Activated CD4-positive, CD25-positive, alpha-beta regulatory T cell (primary cell): ENCODE measurements at regions not wholly inside any gene's neighbourhood (a gene's known extent, or its start where the extent isn't known, plus 50 kb on each side); places are given as distances from the start of the nearest gene placed in this dataset.
"Not testable (repeated sequence)": the region's sequence is repeated elsewhere in the genome, so short reads cannot be mapped to it uniquely, and the experiment has no call there.

ENCODE experiments used
- DNase-seq, 4 experiments: peaks; one replicate each; lab custom pipeline; 2025; lab: John Stamatoyannopoulos, UW

DNA sequence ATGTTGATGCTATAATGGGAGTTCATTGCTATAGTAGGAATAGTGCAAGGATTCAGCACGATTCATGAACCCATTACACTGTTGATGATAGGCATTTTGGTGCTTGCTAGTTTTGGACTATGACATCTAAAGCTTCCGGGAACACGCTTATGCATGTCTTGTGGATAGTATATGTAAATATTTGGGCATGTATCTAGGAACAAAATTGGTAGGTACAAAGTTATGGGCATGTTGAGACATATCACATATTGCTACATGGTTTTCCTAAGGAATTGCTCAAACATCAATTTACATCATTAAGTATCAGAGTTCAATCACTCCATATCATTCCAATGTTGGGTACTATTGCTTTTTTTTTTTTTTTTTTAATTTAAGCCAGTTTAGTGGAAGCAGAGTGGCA lies 1103.2 kb downstream of the TBC1D22A start:
- DNase-seq, result no peak

DNA sequence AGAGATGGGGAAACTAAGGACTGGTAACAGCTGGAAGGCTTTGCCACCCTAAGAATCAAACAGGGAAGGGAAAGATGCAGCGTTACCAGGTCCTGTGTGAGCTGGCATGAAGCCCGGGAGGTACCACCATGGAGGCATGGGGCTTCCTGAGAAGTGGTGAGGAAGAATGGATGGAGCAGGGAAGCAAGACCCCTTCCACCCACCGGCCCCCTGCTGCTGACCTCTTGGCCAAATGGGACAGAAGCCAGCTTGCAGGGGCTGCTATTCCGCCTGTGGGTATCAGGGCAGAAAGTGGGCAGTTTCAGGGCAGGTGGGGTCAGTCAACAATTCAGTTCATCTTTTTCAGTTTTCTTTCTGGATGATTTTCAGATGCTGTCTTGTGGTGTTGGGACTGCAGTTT lies 1099.9 kb downstream of the TBC1D22A start:
- DNase-seq, result no peak

GRCh38 chr22:47860907-47861306 lies 1098.5 kb downstream of the TBC1D22A start:
- DNase-seq, result not testable (repeated sequence)

- no peak for DNase-seq
Observed at GRCh38 chr22:47859881-47860525, 1097.6 kb downstream of the TBC1D22A start.

DNA sequence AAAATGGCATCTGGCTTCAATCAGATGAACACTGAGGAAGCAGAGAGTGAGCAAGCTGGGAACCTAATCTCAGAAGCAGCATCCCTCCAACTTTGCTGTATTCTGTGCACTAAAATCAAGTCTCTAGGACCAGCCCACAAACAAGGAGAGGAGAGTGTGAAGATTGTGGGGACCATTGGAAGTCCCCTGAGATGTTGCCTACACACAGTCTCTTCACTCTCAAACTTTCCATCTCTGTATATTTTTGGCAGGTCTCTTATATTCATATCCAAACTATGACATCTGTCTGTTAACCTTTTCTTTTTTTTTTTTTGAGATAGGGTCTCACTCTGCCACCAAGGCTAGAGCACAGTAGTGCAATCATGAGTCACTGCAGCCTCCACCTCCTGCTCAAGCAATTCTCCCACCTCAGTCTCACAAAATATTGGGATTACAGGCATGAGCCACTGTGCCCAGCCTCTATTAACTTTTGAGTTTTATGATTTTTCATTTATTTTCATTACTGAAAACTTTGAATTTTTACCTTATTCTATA lies 1096.4 kb downstream of the TBC1D22A start:
- no peak for DNase-seq

DNA sequence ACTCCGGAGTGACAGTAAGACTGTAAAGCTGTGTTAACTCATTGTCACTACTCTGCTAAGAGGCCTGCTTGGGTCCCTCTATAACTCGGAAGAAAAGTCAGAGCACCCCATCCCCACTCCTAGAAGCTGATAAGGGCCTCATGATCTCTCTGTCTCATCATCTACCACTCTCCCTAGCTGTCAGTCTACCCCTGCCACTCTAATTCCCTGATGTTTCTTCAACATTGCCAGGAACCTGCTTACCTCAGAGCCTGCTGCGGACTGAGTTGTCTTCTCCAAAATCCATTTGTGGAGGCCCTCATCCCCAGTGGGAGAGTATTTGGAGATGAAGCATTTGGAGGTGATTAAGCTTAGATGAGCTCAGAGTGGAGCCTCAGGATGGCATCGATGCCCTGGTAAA lies 1092.2 kb downstream of the TBC1D22A start:
- no peak for DNase-seq

DNA sequence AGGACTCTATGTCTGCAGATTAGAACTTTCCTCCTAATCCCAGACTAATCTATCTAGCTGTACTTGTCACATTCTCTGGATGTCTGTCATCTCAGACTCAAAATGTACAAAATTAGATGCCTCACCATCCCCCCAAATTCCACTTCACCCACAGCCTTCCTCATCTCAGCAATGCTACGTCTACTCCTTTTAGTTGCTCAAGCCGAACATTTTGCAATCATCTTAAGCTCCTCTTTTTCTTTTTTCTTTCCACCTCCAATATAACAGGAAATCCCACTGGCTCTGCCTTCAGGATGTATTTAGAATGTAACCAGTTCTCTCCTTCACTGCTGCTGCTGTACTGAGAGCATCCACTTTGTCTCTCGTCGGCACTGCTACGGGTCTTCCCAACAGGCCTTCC lies 1091.8 kb downstream of the TBC1D22A start:
- no peak for DNase-seq

DNA sequence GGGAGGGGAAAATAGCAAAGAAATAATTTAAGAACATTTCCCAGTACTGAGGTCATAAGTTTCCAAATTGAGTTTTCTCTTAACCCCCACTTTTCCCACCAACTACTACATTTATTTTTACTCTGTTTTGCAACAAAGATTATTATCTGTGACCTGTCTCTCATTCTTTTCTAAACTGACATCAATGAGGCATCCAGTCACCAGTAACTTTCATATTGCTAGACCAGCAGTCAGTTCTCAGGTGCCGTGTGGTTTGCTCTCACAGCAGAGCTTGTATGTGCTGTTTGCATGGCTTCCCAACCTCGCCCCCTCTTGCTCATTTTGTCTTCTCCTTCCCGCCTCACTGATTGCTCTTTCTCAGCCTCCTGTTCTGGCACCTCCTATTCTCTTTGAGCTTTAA lies 1091.3 kb downstream of the TBC1D22A start:
- no peak for DNase-seq

- DNase-seq, result no peak
Observed at GRCh38 chr22:47851586-47851985, 1089.1 kb downstream of the TBC1D22A start.

- no peak for DNase-seq
Observed at GRCh38 chr22:47850644-47851151, 1088.2 kb downstream of the TBC1D22A start.

DNA sequence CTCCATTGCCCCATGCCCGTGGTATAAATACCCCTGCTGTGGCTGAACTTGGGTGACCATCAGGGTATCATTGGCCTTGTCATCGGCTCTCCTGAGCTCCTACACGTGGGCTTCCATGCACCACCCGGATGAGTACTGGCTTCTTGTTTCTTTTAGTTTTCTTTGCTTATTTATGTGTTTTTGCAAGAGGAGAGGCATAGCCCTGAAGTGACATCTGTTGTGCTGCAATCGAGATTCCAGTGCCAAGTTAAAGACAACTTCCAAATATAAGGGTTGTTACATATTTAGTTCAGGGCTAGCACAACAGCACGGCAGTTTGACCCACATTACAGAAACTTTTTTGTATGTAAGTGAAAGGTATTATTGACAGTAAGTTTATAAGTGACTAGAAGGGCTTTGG lies 1087.1 kb downstream of the TBC1D22A start:
- DNase-seq, result no peak

DNA sequence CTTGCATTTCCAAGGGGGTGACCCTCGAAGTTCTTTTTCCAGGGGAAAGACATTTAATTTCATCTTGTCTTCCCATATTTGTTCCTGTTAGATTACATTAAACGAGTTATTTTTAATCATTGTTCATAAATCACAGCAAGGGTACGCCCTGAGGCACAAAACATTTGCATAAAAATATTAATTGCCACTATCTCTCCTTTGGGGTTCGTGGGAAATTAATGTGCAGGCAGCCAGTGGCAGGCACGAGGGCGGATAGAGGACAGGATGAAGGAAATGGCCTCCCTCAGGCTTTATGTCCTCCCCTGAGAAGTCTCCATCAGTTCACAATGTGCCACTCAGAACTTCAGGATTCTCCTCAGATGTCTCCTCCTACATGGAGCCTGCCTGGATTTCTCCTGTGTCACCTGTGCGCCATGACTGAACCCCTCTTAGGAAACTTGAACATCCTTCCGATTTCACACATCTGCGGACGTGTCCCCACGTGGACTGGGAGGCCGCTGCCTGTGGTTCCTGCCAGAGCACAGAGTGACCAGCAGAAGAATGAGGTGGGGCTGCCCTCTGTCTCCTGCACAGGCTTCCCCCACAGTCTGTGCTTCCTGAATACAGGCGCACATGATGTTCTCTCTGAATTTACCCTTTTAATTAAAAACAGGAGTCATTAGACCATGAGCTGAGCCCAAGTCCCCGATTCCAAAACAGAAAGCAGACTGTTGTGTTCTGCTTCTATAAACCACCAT lies 1085.9 kb downstream of the TBC1D22A start:
- DNase-seq, result no peak

DNA sequence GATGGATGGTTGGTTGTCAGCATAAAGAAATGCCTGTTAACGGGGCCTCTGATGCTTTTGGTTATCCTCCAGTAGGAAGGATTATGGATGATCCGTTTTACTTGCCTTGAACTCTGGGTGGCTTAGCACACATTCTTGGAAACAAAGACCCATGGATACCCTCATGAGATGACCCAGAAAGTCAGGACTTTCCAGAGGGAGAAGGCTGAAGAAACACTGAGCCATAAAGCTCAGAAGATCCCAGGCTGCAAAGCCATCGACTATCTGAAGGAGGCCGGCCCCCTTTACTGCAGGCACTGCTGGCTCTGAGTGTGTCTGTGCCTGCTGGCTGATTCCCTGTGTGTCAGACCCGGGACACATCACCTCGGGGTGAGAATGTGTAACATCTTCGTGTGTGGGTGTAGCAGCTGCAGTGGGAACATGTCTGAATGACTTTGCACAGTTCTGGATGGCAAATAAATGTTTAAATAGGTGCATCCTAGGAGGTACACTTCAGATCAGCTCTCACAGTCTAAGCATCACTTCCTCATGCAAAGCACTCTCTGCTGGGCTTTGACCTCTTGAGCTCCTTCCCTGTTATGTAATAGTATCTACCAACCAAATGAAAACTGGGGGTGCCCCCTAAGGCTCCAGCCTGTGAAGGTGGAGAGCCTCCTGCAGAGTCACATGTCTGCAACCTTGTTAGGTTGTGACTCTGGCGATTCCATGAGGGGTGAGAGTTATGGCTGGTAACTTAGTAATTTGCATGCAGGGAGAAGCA lies 1084.9 kb downstream of the TBC1D22A start:
- DNase-seq, result no peak

DNA sequence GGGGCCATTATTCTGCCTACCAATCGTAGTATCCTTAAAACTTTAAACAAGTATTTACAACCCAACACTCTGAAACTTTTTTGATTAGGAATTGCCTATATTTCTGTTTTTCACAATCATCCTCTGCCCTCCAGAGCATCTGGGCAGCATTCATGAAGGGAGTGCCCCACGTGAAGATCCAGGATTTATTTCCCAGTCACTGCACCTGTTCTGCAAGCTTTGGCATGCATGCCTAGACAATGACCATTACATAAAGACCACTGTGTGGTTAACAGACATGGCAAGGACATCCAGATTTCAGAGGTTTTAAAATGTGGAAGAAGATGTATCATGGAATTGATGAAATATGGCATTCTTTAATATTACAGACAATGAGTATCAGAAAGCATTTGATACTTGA lies 1083.8 kb downstream of the TBC1D22A start:
- DNase-seq, result no peak

GRCh38 chr22:47842119-47842518 lies 1079.7 kb downstream of the TBC1D22A start:
- DNase-seq, result no peak

DNA sequence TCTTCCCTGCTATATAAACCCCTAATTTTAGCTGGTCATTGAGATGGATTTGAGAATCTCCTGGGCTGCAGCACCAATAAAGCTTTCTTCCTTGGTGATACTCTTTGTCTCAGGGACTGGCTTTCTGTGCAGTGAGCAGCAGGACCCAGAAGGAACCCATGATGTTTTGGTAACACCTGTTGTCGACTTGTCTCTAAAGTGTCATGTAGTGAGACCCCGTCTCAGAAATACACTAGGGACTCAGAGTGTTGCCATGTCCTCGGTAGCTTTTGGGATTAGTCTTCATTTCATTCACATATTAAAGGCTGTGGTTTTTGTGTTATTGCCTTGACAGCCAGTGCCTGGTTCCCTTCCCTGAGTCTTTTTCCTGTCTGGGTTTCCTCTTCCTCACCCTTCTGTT lies 1078.7 kb downstream of the TBC1D22A start:
- DNase-seq, result no peak

DNA sequence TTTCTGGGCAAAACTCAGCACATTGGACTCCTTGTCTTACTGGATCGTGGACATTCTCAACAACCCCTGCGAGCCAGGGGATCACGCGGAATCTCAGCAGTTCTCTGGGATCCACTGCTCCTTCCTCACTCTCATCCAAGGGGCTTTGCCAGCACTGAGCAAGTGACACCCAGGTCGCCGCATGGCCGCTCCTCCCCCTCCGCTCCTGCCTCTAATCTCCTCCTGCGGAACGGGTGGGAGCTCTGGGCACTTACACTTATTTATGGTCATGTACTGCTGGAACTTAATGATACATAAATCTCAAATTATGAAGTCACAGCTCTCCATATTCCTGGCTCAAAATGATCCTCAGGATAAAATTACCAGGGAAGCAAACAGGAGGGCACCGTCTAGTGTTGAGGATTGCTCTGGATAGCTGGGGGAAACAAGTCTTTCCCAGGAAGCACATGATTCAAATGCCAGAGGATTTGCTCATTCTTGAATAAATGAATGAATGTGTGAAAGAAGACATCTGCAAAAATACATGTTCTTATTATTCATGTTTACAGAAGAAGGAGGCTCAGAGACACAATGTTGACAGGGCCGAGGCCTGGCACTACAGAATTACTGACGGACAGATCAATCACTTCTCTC lies 1077.3 kb downstream of the TBC1D22A start:
- no peak for DNase-seq

DNA sequence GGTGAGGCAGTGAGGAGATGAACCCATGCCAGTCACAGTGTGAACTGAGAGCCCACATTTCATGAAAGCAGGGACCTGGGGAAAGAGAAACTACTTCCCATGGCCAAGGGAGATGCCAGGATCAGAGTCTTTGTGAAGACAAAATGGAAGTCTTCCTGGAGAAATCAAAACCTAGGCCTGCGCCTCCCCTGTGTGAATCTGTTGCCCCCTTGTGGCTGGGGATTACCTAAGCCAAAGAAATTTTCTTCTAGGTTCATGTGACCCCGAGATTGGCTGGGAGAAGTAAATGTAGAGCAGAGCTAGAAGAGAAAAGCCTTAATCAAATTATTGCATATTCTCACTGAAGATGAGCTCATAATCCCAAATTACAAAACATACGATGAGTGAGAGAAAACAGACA lies 1075.3 kb downstream of the TBC1D22A start:
- no peak for DNase-seq

GRCh38 chr22:47836957-47837356 lies 1074.5 kb downstream of the TBC1D22A start:
- DNase-seq, result no peak

GRCh38 chr22:47835726-47836125 lies 1073.3 kb downstream of the TBC1D22A start:
- no peak for DNase-seq

DNA sequence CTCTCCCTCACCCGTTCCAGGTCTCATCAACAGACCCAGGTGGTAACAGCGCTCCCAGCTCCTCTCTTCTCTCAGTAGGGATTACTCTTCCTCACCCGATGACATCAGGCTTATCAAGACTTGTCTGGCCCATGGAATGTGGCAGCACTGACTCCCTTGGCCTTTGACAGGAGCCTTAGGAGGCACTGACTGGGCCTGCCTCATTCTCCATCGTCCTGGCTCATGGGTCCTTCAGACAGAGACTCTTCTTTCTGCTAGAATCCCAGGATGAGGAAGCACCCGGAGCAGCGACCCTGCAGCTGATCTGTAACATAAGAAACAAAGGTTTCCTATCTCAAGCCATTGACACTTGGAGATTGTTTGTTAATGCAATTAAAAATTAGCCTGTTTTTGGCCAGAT lies 1063.6 kb downstream of the TBC1D22A start:
- no peak for DNase-seq

- no peak for DNase-seq
Observed at GRCh38 chr22:47822422-47822821, 1060.0 kb downstream of the TBC1D22A start.
